Astrocyte (in vitro differentiated cells and primary cell): ENCODE measurements at regions not wholly inside any gene's neighbourhood (a gene's known extent, or its start where the extent isn't known, plus 50 kb on each side); places are given as distances from the start of the nearest gene placed in this dataset.

Source experiments
- EZH2 ChIP-seq: IDR thresholded peaks from 2 replicates; pipeline ENCODE4 v1.6.1; 2012; ENCODE audit warnings: mild to moderate bottlenecking, low read length, inconsistent platforms; ENCODE audit not compliant: insufficient read depth
- TF ChIP-seq, protein P1 (sequence below): IDR thresholded peaks from 2 replicates; pipeline ENCODE4 v1.5.1; 2011; ENCODE audit warnings: low read depth, mild to moderate bottlenecking, inconsistent platforms, low read length, moderate library complexity; ENCODE audit not compliant: insufficient read depth

DNA sequence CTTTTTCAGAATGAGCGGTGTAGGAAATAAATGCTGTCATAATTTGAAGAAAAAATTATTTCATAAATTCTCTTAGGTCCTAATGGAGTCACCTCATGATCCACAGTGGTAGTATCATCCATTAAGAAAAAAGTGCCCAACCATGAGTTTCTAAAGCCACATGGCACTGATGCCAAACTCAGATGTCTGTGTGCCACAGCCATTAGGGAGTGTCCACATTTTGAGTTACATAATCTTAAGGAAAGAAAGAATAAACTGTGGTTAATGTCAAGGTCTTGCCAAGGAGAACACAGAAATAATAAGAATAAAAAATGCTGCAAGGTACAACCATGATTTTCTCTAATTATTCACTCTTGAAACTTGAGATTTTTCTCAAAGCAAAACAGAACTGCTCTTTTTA lies 1101.8 kb downstream of the SORCS3 start:
- TF ChIP-seq, protein P1, sequence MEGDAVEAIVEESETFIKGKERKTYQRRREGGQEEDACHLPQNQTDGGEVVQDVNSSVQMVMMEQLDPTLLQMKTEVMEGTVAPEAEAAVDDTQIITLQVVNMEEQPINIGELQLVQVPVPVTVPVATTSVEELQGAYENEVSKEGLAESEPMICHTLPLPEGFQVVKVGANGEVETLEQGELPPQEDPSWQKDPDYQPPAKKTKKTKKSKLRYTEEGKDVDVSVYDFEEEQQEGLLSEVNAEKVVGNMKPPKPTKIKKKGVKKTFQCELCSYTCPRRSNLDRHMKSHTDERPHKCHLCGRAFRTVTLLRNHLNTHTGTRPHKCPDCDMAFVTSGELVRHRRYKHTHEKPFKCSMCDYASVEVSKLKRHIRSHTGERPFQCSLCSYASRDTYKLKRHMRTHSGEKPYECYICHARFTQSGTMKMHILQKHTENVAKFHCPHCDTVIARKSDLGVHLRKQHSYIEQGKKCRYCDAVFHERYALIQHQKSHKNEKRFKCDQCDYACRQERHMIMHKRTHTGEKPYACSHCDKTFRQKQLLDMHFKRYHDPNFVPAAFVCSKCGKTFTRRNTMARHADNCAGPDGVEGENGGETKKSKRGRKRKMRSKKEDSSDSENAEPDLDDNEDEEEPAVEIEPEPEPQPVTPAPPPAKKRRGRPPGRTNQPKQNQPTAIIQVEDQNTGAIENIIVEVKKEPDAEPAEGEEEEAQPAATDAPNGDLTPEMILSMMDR: no peak
- no peak for TF ChIP-seq EZH2
